HG03103 (cell line): ENCODE measurements at regions not wholly inside any gene's neighbourhood (a gene's known extent, or its start where the extent isn't known, plus 50 kb on each side); places are given as distances from the start of the nearest gene placed in this dataset.

Experiments used
- ATAC-seq: cut with Tn5 transposase; IDR thresholded peaks from one replicate; pipeline ENCODE4 v1.9.1; 2021; ENCODE audit warnings: low read depth; ENCODE audit not compliant: unreplicated experiment

DNA sequence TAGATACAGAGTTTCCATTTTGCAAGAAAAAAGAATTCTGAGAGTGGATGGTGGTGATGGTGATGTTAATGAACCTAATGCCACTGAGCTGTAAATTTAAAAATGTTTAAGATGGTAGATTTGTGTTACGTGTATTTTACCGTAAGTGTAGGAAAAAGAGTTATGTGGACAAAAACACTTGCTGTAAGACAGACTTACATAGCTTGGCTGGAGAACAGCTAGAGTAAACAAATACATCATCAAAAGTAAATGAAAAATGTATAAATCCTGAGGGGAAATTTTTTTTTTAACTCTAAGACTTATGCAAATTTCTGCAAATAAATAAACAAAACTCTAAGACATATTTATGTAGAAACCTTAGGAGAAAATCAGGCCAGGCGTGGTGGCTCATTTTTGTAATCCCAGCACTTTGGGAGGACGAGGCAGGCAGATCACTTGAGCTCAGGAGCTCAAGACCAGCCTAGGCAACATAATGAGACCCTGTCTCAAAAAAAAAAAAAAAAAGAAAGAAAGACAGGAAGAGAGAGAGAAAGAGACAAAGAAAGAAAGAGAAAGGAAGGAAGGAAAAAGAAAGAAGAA lies 66.2 kb upstream of the CDK13 start:
- ATAC-seq, result no peak

DNA sequence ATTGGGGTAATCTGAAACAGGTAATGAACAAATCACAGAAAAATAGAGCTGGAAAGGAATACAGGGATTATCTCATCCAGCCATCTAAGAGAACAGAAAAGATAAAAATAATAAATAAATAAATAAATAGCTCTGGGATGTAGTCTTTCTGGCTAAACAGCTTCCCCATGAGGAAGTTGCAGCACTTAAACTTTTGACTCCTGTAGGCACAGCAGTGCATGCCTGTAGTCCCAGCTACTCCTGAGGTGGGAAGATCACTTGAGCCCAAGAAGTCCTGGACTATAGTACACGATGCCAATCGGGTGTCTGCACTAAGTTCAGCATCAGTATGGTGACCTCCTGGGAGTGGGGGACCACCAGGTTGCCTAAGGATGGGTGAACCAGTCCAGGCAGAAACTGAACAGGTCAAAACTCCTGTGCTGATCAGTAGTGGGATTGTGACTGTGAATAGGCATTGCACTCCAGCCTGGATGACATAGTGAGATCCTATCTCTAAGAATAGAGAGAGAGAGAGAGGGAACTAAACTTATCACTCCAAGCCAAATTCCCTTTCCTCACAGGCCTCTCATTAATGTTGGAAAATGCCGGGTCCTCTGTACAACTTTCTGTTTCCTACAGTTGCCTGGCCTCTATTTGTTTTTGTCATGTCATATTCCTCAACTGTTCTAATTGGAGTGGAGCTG lies 61.7 kb upstream of the CDK13 start:
- ATAC-seq, result no peak

DNA sequence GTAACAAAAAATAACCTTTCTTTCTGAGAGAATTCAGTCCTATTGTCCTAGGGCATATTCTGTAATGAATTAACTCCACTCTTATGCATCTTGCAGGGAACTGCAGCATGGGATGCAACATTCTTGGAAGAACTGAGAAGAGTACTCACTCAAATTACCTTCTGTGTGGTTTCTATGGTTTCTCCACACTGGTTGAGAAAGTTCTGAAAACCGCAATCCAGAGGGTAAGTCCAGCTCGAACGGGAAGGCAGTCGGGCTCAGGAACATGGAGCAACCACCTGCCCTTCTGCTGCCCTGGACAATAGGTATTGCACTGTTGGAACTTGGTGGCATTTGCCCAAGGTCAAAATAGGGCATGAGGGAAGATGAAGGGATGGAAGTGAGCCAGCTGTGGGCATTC lies 59.6 kb upstream of the CDK13 start:
- no peak for ATAC-seq

DNA sequence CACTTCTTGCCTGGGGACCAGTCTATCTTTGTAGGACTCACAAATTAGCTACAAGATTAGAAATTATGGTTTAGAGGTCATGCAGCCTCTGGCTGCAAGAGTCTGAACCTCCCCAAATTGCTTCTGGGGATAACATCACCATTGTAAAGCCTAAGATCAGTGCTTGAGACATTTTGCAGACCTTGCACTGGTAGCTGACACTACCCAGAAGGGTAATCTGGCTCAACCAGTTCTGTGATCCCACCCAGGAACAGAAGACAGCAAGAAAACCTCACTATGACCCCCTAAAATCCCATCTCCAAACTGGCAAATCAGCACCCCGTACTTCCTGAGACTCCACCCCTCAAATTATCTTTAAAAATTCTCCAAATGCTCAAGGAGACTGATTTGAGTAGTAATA lies 58.2 kb upstream of the CDK13 start:
- ATAC-seq, result no peak

DNA sequence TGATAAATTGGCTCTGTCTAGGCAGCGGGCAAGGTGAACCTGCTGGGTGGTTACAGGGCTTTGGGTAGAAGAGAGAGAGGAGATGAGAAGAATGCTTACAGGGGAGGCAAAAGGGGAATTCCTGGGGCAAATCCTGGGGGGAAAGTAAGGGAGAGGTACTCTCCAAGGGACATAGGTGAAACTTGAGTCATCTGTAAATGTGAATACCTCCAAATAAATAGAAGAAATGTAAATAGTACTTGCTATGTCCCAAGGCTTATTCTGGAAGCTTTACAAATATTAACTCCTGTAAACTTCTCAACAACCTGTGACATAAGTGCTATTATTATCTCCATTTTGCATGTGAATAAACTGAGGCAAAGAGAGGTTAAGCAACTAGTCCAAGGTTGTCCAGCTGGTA lies 57.7 kb upstream of the CDK13 start:
- ATAC-seq, result no peak

DNA sequence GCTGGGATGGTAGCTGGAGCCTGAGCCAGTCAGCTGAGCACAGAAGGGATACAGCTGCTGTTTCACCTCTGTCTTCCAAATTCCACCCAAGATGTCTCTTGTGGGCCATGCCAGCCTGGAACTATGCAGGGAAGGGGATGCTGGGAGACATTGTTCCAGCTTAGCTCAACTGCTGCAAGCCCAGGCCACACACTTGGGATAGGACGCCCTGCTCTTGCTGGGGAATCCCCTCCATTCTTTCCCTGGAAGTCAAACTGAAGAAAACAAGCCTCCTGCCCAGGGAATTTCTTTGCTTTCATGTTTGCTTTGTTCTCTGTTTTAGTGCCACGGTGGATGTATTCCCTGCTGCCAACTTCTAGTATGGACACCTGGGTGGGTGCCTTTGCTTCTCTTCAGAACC lies 55.2 kb upstream of the CDK13 start:
- no peak for ATAC-seq

DNA sequence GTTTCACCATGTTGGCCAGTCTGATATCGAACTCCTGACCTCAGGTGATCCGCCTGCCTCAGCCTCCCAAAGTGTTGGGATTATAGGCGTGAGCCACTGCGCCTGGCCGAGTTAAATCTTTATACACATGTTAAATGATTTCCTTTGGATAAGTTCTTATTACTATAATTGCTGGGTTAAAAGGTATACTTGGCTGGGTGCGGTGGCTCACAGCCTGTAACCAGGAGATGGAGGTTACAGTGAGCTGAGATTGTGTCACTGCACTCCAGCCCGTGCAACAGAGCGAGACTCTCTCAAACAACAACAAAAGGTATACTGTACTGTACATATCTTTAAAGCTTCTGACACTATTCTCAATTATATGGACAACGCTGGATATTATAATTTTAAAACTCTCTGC lies 53.2 kb upstream of the CDK13 start:
- no peak for ATAC-seq

DNA sequence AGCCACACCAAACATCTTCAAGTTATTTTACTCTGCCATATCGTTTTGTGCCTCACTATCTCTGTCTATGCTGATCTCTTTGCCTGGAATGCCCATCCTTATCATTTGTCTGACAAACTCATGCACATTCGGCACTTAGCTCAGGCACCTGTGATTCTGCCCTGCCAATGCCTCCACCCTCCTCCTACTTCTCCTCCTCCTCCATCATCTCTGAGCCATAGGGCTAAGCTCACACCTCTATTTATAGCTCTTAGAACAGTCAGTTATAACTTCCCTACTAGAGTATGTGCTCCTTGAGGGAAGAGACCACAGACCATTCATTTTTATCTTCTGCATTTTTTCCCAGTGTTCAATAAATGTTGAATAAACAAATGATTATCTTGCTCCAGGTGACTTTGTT lies 51.2 kb upstream of the CDK13 start:
- no peak for ATAC-seq
